ENCODE measurements at regions not wholly inside any gene's neighbourhood (a gene's known extent, or its start where the extent isn't known, plus 50 kb on each side); places are given as distances from the start of the nearest gene placed in this dataset.

GRCh38 chr9:71179183-71179582 lies 57.8 kb upstream of the TRPM3 start:
- DNase-seq (ENCODE audit: low read depth): no peak

- no peak for DNase-seq (ENCODE audit: low read depth)
Measured at GRCh38 chr9:71177901-71178300, 56.5 kb upstream of the TRPM3 start.

GRCh38 chr9:71171517-71171916 lies 50.1 kb upstream of the TRPM3 start:
- DNase-seq (ENCODE audit: low read depth): no peak
